Calu3 (cell line): ENCODE measurements at regions not wholly inside any gene's neighbourhood (a gene's known extent, or its start where the extent isn't known, plus 50 kb on each side); places are given as distances from the start of the nearest gene placed in this dataset.

Experiments used
- BruUV-seq: library from RNA; stranded (reverse); fragments of 400-500 nt; replicated peaks from 2 replicates; lab custom pipeline; 2021; lab: Mats Ljungman, UMichigan
- CTCF ChIA-PET: fragments of 300-600 bp; sonication (Branson Sonifier 250); formaldehyde crosslinking; loops from one replicate; lab custom pipeline; 2022; ENCODE audit warnings: antibody characterized with exemption; lab: Charles Lee
- DNase-seq: peaks from one replicate; pipeline ENCODE4 v3.0.0; 2022
- H3K27ac Mint-ChIP-seq: one replicate; pipeline ENCODE4 v1.8.0; 2022; ENCODE audit warnings: mixed read lengths; ENCODE audit not compliant: unreplicated experiment
- H3K27me3 Mint-ChIP-seq: one replicate; pipeline ENCODE4 v1.8.0; 2022; ENCODE audit warnings: mixed read lengths; ENCODE audit not compliant: unreplicated experiment
- H3K36me3 Mint-ChIP-seq: one replicate; pipeline ENCODE4 v1.8.0; 2022; ENCODE audit warnings: mild to moderate bottlenecking, moderate library complexity, mixed read lengths; ENCODE audit not compliant: insufficient read depth, unreplicated experiment
- H3K4me1 Mint-ChIP-seq: one replicate; pipeline ENCODE4 v1.8.0; 2022; ENCODE audit warnings: mild to moderate bottlenecking, low read depth, mixed read lengths; ENCODE audit not compliant: unreplicated experiment
- H3K4me3 Mint-ChIP-seq: one replicate; pipeline ENCODE4 v1.8.0; 2022; ENCODE audit warnings: mild to moderate bottlenecking, low read depth, moderate library complexity, mixed read lengths; ENCODE audit not compliant: unreplicated experiment
- H3K9me3 Mint-ChIP-seq: one replicate; pipeline ENCODE4 v1.8.0; 2022; ENCODE audit warnings: low read depth, mixed read lengths; ENCODE audit not compliant: unreplicated experiment
- intact Hi-C: fragments of 100-400 bp; cut with micrococcal nuclease; formaldehyde crosslinking; loops from one replicate; pipeline ENCODE4 v1.10.0; 2022; ENCODE audit not compliant: unreplicated experiment
- TF ChIP-seq, protein P1 (sequence below): fragments of 200-600 bp; IDR thresholded peaks from one replicate; pipeline ENCODE4 v1.8.0; 2022; ENCODE audit warnings: antibody characterized with exemption; ENCODE audit not compliant: unreplicated experiment

- Mint-ChIP-seq H3K4me3 (no peak overlapping the region), H3K4me1 (no peaks in the 10 kb centered on the region), H3K9me3 (peaks cover 3% of the 10 kb centered on the region), H3K27ac (no peak overlapping the region), H3K36me3 (no peaks in the 10 kb centered on the region), H3K27me3 (peaks cover 14% of the 10 kb centered on the region)
- no peak for DNase-seq
- CTCF ChIA-PET = no interaction called here
- TF ChIP-seq, protein P1, sequence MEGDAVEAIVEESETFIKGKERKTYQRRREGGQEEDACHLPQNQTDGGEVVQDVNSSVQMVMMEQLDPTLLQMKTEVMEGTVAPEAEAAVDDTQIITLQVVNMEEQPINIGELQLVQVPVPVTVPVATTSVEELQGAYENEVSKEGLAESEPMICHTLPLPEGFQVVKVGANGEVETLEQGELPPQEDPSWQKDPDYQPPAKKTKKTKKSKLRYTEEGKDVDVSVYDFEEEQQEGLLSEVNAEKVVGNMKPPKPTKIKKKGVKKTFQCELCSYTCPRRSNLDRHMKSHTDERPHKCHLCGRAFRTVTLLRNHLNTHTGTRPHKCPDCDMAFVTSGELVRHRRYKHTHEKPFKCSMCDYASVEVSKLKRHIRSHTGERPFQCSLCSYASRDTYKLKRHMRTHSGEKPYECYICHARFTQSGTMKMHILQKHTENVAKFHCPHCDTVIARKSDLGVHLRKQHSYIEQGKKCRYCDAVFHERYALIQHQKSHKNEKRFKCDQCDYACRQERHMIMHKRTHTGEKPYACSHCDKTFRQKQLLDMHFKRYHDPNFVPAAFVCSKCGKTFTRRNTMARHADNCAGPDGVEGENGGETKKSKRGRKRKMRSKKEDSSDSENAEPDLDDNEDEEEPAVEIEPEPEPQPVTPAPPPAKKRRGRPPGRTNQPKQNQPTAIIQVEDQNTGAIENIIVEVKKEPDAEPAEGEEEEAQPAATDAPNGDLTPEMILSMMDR = no peak
- intact Hi-C loops = no loop called here
- no TSS peak for BruUV-seq
Observed at GRCh38 chr5:174901336-174901735, 177.0 kb downstream of the MSX2 start.

GRCh38 chr5:174900240-174900865, 176.0 kb downstream of the MSX2 start:
- BruUV-seq = no TSS peak
- peaks cover 3% of the 10 kb centered on the region for H3K9me3 Mint-ChIP-seq
- H3K36me3 Mint-ChIP-seq = no peaks in the 10 kb centered on the region
- no peak overlapping the region for H3K27ac Mint-ChIP-seq
- H3K4me3 Mint-ChIP-seq = no peak overlapping the region
- TF ChIP-seq, protein P1 = no peak
- DNase-seq = no peak
- intact Hi-C loops = no loop called here
- CTCF ChIA-PET = no interaction called here
- H3K4me1 Mint-ChIP-seq = no peaks in the 10 kb centered on the region
- H3K27me3 Mint-ChIP-seq = peaks cover 5% of the 10 kb centered on the region

- H3K27ac Mint-ChIP-seq = no peak overlapping the region
- CTCF ChIA-PET = no interaction called here
Observed at GRCh38 chr5:174897281-174897950, 173.0 kb downstream of the MSX2 start.

DNA sequence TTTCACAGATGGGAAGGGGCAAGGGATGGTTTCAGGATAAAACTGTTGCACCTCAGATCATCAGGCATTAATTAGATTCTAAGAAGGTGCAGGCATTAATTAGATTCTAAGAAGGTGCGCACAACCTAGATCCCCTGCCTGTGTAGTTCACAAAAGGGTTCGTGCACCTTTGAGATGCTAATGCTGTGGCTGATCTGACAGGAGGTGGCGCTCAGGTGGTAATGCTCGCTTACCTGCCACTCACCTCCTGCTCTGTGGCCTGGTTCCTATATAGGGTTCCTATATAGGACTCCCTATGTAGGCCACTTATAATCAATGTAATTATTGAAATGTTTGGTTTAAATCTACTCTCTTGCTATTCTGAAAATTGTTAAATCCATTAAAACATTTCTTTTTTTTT, 171.0 kb downstream of the MSX2 start:
- H3K27ac Mint-ChIP-seq = no peak overlapping the region
- intact Hi-C loops = no loop called here
- CTCF ChIA-PET = no interaction called here
- DNase-seq = peak; percentile 10
- H3K36me3 Mint-ChIP-seq = no peaks in the 10 kb centered on the region
- TF ChIP-seq, protein P1 = no peak
- H3K27me3 Mint-ChIP-seq = no peaks in the 10 kb centered on the region
- no peaks in the 10 kb centered on the region for H3K4me1 Mint-ChIP-seq
- no peak overlapping the region for H3K4me3 Mint-ChIP-seq
- H3K9me3 Mint-ChIP-seq = no peaks in the 10 kb centered on the region
- no TSS peak for BruUV-seq

More at GRCh38 chr5:174897281-174897950, 173.0 kb downstream of the MSX2 start:
- no peaks in the 10 kb centered on the region for H3K9me3 Mint-ChIP-seq
- TF ChIP-seq, protein P1 = no peak
- H3K4me3 Mint-ChIP-seq = no peak overlapping the region
- no peaks in the 10 kb centered on the region for H3K36me3 Mint-ChIP-seq
- no peaks in the 10 kb centered on the region for H3K27me3 Mint-ChIP-seq
- H3K4me1 Mint-ChIP-seq = no peaks in the 10 kb centered on the region
- DNase-seq = no peak
- intact Hi-C loops = no loop called here
- BruUV-seq = no TSS peak
